KMS-11 (cell line): ENCODE measurements at regions not wholly inside any gene's neighbourhood (a gene's known extent, or its start where the extent isn't known, plus 50 kb on each side); places are given as distances from the start of the nearest gene placed in this dataset.

ENCODE experiments used
- H2AFZ ChIP-seq: fragments of 200-600 bp; sonication (generic); 2 replicates; pipeline ENCODE4 v1.6.1; 2016; ENCODE audit warnings: antibody characterized with exemption, mixed run types, low read depth
- H3K27ac ChIP-seq: fragments of 200-600 bp; sonication (generic); 2 replicates; pipeline ENCODE4 v1.6.1; 2016; ENCODE audit warnings: mild to moderate bottlenecking, mixed run types
- H3K27me3 ChIP-seq: fragments of 200-600 bp; sonication (generic); 2 replicates; pipeline ENCODE4 v1.6.1; 2017; ENCODE audit warnings: mild to moderate bottlenecking, low read depth, mixed run types, moderate library complexity; ENCODE audit not compliant: insufficient read depth
- H3K36me3 ChIP-seq: fragments of 200-600 bp; sonication (generic); 2 replicates; pipeline ENCODE4 v1.6.1; 2017; ENCODE audit warnings: mild to moderate bottlenecking, mixed run types; ENCODE audit not compliant: insufficient read depth
- H3K4me1 ChIP-seq: fragments of 200-600 bp; sonication (generic); 2 replicates; pipeline ENCODE4 v1.6.1; 2016; ENCODE audit warnings: mild to moderate bottlenecking, low read depth, mixed run types; ENCODE audit not compliant: poor library complexity, severe bottlenecking
- H3K4me2 ChIP-seq: fragments of 200-600 bp; sonication (generic); 2 replicates; pipeline ENCODE4 v1.7.0; 2016; ENCODE audit warnings: mild to moderate bottlenecking, mixed run types
- H3K4me3 ChIP-seq: fragments of 200-600 bp; sonication (generic); IDR thresholded peaks from 2 replicates; pipeline ENCODE4 v1.6.1; 2017; ENCODE audit warnings: low read depth, low read length, mixed read lengths; ENCODE audit not compliant: insufficient read depth
- H3K79me2 ChIP-seq: fragments of 200-600 bp; sonication (generic); 2 replicates; pipeline ENCODE4 v1.6.1; 2016; ENCODE audit warnings: low read depth, mixed run types; ENCODE audit not compliant: insufficient read depth
- H3K9ac ChIP-seq: fragments of 200-600 bp; sonication (generic); 2 replicates; pipeline ENCODE4 v1.6.1; 2016; ENCODE audit warnings: mild to moderate bottlenecking, mixed run types
- H4K20me1 ChIP-seq: fragments of 200-600 bp; sonication (generic); 2 replicates; pipeline ENCODE4 v1.6.1; 2016; ENCODE audit warnings: mild to moderate bottlenecking, mixed run types; ENCODE audit not compliant: insufficient read depth
- CTCF ChIP-seq: fragments of 200-600 bp; sonication (generic); conservative IDR thresholded peaks from 2 replicates; pipeline ENCODE4 v1.6.1; 2017; ENCODE audit warnings: low read depth, mild to moderate bottlenecking, antibody characterized with exemption, low read length, moderate library complexity, mixed read lengths

- no peak overlapping the region for H3K4me3 ChIP-seq
- H3K4me2 ChIP-seq, result no peak overlapping the region
Measured at GRCh38 chr17:27983853-27984252, 58.6 kb upstream of the NLK start.

GRCh38 chr17:27984404-27984803 lies 58.1 kb upstream of the NLK start:
- Histone ChIP-seq H4K20me1 (no peaks in the 10 kb centered on the region), H3K4me1 (no peaks in the 10 kb centered on the region), H3K27me3 (no peaks in the 10 kb centered on the region), H2AFZ (no peak overlapping the region), H3K9ac (no peak overlapping the region), H3K4me2 (no peak overlapping the region), H3K36me3 (no peaks in the 10 kb centered on the region), H3K79me2 (no peaks in the 10 kb centered on the region), H3K4me3 (no peak overlapping the region), H3K27ac (no peak overlapping the region)
- no peak for TF ChIP-seq CTCF

More at GRCh38 chr17:27983853-27984252, 58.6 kb upstream of the NLK start:
- no peaks in the 10 kb centered on the region for H3K4me1 ChIP-seq
- H4K20me1 ChIP-seq, result no peaks in the 10 kb centered on the region
- no peak overlapping the region for H2AFZ ChIP-seq
- no peaks in the 10 kb centered on the region for H3K36me3 ChIP-seq
- H3K27ac ChIP-seq, result no peak overlapping the region
- H3K9ac ChIP-seq, result no peak overlapping the region
- TF ChIP-seq CTCF, result no peak
- H3K27me3 ChIP-seq, result no peaks in the 10 kb centered on the region
- no peaks in the 10 kb centered on the region for H3K79me2 ChIP-seq

- no peaks in the 10 kb centered on the region for H3K4me1 ChIP-seq
- H3K4me3 ChIP-seq, result no peak overlapping the region
- H4K20me1 ChIP-seq, result no peaks in the 10 kb centered on the region
- no peaks in the 10 kb centered on the region for H3K36me3 ChIP-seq
- H3K9ac ChIP-seq, result no peak overlapping the region
- H3K79me2 ChIP-seq, result no peaks in the 10 kb centered on the region
- TF ChIP-seq CTCF, result no peak
- H3K27me3 ChIP-seq, result no peaks in the 10 kb centered on the region
- H3K4me2 ChIP-seq, result no peak overlapping the region
- H2AFZ ChIP-seq, result no peak overlapping the region
- no peak overlapping the region for H3K27ac ChIP-seq
Measured at GRCh38 chr17:27984816-27985215, 57.7 kb upstream of the NLK start.

- Histone ChIP-seq H3K27ac (no peak overlapping the region), H3K36me3 (no peaks in the 10 kb centered on the region), H3K4me1 (no peaks in the 10 kb centered on the region), H3K4me2 (no peak overlapping the region), H4K20me1 (no peaks in the 10 kb centered on the region), H3K4me3 (no peak overlapping the region), H3K9ac (no peak overlapping the region), H3K27me3 (no peaks in the 10 kb centered on the region), H2AFZ (no peak overlapping the region), H3K79me2 (no peaks in the 10 kb centered on the region)
- TF ChIP-seq CTCF, result no peak
Measured at GRCh38 chr17:27985306-27985705, 57.2 kb upstream of the NLK start.
